ENCODE measurements at regions not wholly inside any gene's neighbourhood (a gene's known extent, or its start where the extent isn't known, plus 50 kb on each side); places are given as distances from the start of the nearest gene placed in this dataset.

DNA sequence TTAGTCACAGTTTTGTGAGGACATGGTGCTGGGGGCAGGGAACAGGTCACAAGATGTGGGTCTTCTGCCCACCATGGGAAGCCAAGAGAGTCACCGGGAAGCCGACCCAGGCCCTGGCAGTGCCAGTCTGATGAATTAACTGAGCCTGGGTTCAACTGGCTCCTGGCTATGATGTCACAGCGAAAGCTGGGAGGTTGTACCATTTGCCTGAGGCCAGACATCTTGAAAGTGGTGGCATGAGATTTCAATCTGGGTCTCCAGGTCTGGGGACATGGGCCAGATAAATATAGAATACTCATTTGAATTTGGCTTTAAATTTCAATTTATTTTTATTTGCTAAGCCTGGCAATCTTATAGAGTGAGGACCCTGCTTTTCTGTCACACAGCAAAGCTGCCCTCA, 280.9 kb downstream of the NSG2 start:
- TF ChIP-seq POLR2AphosphoS5 (IDR thresholded peaks at IDR 0.05) (no peak), POLR2A (IDR thresholded peaks at IDR 0.05) (no peak)
- TF ChIP-seq, protein P1, sequence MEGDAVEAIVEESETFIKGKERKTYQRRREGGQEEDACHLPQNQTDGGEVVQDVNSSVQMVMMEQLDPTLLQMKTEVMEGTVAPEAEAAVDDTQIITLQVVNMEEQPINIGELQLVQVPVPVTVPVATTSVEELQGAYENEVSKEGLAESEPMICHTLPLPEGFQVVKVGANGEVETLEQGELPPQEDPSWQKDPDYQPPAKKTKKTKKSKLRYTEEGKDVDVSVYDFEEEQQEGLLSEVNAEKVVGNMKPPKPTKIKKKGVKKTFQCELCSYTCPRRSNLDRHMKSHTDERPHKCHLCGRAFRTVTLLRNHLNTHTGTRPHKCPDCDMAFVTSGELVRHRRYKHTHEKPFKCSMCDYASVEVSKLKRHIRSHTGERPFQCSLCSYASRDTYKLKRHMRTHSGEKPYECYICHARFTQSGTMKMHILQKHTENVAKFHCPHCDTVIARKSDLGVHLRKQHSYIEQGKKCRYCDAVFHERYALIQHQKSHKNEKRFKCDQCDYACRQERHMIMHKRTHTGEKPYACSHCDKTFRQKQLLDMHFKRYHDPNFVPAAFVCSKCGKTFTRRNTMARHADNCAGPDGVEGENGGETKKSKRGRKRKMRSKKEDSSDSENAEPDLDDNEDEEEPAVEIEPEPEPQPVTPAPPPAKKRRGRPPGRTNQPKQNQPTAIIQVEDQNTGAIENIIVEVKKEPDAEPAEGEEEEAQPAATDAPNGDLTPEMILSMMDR (IDR thresholded peaks at IDR 0.05) = no peak
- H3K4me3 ChIP-seq = no peak overlapping the region
- H3K36me3 ChIP-seq = no peaks in the 10 kb centered on the region
- no peaks in the 10 kb centered on the region for H3K9me3 ChIP-seq
- no peak for DNase-seq (ENCODE audit: low spot score in 2 of 2)
- no peak overlapping the region for H3K27ac ChIP-seq
- no peaks in the 10 kb centered on the region for H3K4me1 ChIP-seq
- H3K27me3 ChIP-seq = peaks cover 0 to 41% of the 10 kb centered on the region in 2 donors
- intact Hi-C loops (cut with DNase I; ENCODE audit: low total_unique reads) = no loop called here

DNA sequence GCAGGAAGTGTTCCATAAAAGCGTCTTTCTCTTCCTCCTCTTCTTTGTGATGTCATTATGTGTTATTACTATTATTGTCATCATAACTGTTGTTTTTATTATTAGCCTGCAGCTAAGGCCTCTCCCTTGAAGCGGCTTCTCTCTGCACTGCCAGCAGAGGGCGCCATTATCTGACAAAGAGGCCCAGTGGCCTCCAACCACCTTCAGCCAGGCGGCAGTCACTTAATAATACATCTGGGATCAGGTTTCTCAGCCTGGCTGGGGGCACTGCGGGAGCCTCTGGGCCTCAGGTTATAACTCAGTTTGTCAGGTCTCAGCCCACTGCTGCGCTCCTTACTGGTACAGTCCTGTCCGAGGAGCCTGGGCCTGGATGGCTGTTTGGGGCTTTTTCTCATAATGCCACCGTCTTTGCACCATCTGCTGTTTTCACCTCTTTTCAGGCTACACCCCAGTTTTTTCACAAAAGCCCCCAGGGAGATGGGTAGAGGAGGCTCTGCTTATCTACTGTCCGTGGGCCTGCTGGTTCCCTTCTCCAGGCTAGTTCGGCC, 281.9 kb downstream of the NSG2 start:
- H3K27me3 ChIP-seq = peaks cover 0 to 39% of the 10 kb centered on the region in 2 donors
- peak in 1 of 2 donors; percentile 21 for DNase-seq (ENCODE audit: low spot score in 2 of 2)
- no peak for TF ChIP-seq POLR2A (IDR thresholded peaks at IDR 0.05)
- TF ChIP-seq, protein P1 (IDR thresholded peaks at IDR 0.05) = peak in 2 of 3 donors; percentile 42 to 48
- TF ChIP-seq POLR2AphosphoS5 (IDR thresholded peaks at IDR 0.05) = no peak
- H3K4me1 ChIP-seq = no peaks in the 10 kb centered on the region
- intact Hi-C loops (cut with DNase I; ENCODE audit: low total_unique reads) = no loop called here
- no peak overlapping the region for H3K27ac ChIP-seq
- H3K9me3 ChIP-seq = no peaks in the 10 kb centered on the region
- H3K36me3 ChIP-seq = no peaks in the 10 kb centered on the region
- H3K4me3 ChIP-seq = no peak overlapping the region

DNA sequence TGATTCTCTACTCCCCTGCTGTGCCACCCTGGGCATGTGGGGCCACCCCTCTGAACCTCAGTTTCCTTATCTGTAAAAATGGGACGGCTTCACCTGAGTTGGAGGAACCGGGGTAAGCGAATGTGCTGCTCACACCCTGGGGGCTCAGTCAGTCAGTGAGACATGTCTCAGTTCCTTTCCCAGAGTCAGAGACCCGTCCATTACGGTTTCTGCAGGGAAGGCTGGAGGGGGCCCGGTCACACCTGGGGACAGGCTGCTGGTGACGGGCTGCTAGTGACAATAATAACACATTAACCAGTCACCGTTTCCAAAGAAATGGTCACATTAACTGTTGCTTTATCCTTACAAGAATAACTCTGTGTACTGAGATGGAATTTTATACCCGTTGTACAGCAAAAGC, 282.4 kb downstream of the NSG2 start:
- no peaks in the 10 kb centered on the region for H3K9me3 ChIP-seq
- no peaks in the 10 kb centered on the region for H3K4me1 ChIP-seq
- no peak overlapping the region for H3K27ac ChIP-seq
- no peak overlapping the region for H3K4me3 ChIP-seq
- H3K36me3 ChIP-seq = no peaks in the 10 kb centered on the region
- intact Hi-C loops (cut with DNase I; ENCODE audit: low total_unique reads) = no loop called here
- no peak for DNase-seq (ENCODE audit: low spot score in 2 of 2)
- TF ChIP-seq, protein P1 (IDR thresholded peaks at IDR 0.05) = no peak
- H3K27me3 ChIP-seq = peaks cover 0 to 40% of the 10 kb centered on the region in 2 donors

DNA sequence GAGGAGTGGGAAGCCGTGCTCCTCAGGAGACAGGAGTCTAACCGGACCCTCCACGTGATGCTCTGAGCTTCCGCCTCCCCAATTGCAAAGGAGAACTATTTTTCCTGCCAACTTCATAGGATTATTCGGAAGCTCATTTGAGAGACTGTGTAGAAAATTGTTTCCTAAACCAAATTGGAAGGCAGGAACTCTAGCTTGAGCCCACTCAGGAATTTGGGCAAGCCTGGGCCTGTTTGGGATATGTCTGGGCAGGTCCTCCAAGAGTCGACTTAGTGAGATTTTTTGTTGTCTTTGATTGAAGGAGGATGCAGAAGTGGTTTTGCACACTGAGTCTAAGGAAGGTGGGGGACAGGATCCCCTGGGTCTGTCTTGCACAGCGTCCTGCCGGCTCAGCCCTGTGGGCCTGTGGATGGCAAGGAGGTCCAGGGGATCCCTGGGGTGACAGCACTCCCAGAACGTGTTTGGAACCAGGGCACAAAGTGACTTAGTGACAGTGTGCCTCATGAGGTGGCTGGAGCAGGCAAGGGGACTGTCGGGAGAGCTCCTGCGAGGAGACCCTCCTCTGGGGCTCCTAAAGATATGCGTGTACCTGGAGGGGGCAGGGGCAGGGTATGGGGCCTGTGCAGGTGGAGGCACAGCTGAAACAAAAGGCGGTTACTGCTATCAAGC, 283.3 kb downstream of the NSG2 start:
- Histone ChIP-seq H3K9me3 (no peaks in the 10 kb centered on the region), H3K36me3 (no peaks in the 10 kb centered on the region), H3K4me3 (no peak overlapping the region), H3K4me1 (no peaks in the 10 kb centered on the region), H3K27ac (no peak overlapping the region), H3K27me3 (peaks cover 0 to 44% of the 10 kb centered on the region in 2 donors)
- no peak for DNase-seq (ENCODE audit: low spot score in 2 of 2)
- intact Hi-C loops (cut with DNase I; ENCODE audit: low total_unique reads) = no loop called here
- TF ChIP-seq, protein P1 (IDR thresholded peaks at IDR 0.05) = no peak
- TF ChIP-seq POLR2A (IDR thresholded peaks at IDR 0.05) (no peak), POLR2AphosphoS5 (IDR thresholded peaks at IDR 0.05) (no peak)

DNA sequence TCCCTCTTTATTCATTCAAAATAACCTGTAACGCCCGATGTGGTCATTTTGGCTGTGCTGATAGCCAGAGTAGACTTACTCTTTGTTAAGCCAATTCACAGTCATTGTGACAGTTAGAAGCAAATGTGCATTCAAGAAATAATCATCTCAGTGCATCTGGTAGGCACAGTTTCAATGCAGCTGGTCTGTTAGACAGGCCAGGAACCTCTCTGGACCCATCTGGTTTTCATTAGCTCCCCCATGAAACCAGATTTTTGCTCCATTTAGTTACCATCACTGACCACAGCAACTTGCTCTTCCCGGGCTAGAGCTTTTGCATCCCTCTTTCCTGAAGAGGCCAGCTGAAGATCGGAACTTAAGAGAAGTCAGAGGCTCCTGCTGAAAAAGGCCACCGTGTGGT, 284.2 kb downstream of the NSG2 start:
- H3K4me1 ChIP-seq = no peaks in the 10 kb centered on the region
- intact Hi-C loops (cut with DNase I; ENCODE audit: low total_unique reads) = no loop called here
- no peaks in the 10 kb centered on the region for H3K36me3 ChIP-seq
- no peak overlapping the region for H3K4me3 ChIP-seq
- TF ChIP-seq, protein P1 (IDR thresholded peaks at IDR 0.05) = no peak
- TF ChIP-seq POLR2A (IDR thresholded peaks at IDR 0.05) = no peak
- TF ChIP-seq POLR2AphosphoS5 (IDR thresholded peaks at IDR 0.05) = no peak
- H3K27me3 ChIP-seq = peaks cover 0 to 45% of the 10 kb centered on the region in 2 donors
- DNase-seq (ENCODE audit: low spot score in 2 of 2) = no peak
- H3K27ac ChIP-seq = no peak overlapping the region
- no peaks in the 10 kb centered on the region for H3K9me3 ChIP-seq
